Upper lobe of left lung (tissue), 6 donors: ENCODE measurements at regions not wholly inside any gene's neighbourhood (a gene's known extent, or its start where the extent isn't known, plus 50 kb on each side); places are given as distances from the start of the nearest gene placed in this dataset.

ENCODE experiments used
- ATAC-seq, 2 donors: fragments of 200-7000 bp; cut with Tn5 transposase; one replicate each; pipeline ENCODE4 v1.9.1; 2022; ENCODE audit warnings: mild to moderate bottlenecking in 2 of 2, moderate library complexity in 2 of 2; ENCODE audit not compliant: low FRiP score in 2 of 2
- DNase-seq, 2 donors: peaks; one replicate each; pipeline ENCODE4 v3.0.0-alpha.2; 2019 to 2020
- H3K27ac ChIP-seq, 4 donors: fragments of 200-600 bp; sonication (generic); one replicate each; pipeline ENCODE4 v1.5.1; 2016 to 2019
- H3K27me3 ChIP-seq, 4 donors: fragments of 200-600 bp; sonication (generic); one replicate each; pipeline ENCODE4 v1.5.1; 2017 to 2019
- H3K36me3 ChIP-seq, 4 donors: fragments of 200-600 bp; sonication (generic); one replicate each; pipeline ENCODE4 v1.5.1; 2016 to 2019
- H3K4me1 ChIP-seq, 4 donors: fragments of 200-600 bp; sonication (generic); one replicate each; pipeline ENCODE4 v1.5.1; 2018 to 2019
- H3K4me3 ChIP-seq, 4 donors: fragments of 200-600 bp; sonication (generic); one replicate each; pipeline ENCODE4 v1.5.1; 2017 to 2019; ENCODE audit warnings: mild to moderate bottlenecking in 2 of 4, moderate library complexity in 1 of 4
- H3K9me3 ChIP-seq, 4 donors: fragments of 200-600 bp; sonication (generic); one replicate each; pipeline ENCODE4 v1.5.1; 2018 to 2019
- EP300 ChIP-seq, 4 donors: sonication (generic); formaldehyde crosslinking; IDR thresholded peaks; one replicate each; pipeline ENCODE4 v1.5.1; 2017; ENCODE audit warnings: antibody characterized with exemption in 4 of 4, control low read depth in 2 of 4
- POLR2A ChIP-seq, 4 donors: fragments of 450-650 bp; IDR thresholded peaks; one replicate each; pipeline ENCODE4 v1.5.1; 2016 to 2017; ENCODE audit warnings: antibody characterized with exemption in 4 of 4, mild to moderate bottlenecking in 2 of 4
- POLR2AphosphoS5 ChIP-seq, 2 donors: sonication (generic); formaldehyde crosslinking; IDR thresholded peaks; one replicate each; pipeline ENCODE4 v1.5.1; 2017; ENCODE audit warnings: antibody characterized with exemption in 2 of 2
- WGBS, 2 donors: methylation state at CpG; one replicate each; pipeline ENCODE4 v1.1.5; 2017 to 2018; 5-methylcytosine and 5-hydroxymethylcytosine counted together
- TF ChIP-seq, protein P1 (sequence below), 6 experiments: fragments of 450-650 bp in 4 of 6; fragments of 200-600 bp in 2 of 6; sonication (generic) in 2 of 6; IDR thresholded peaks; one replicate each; pipeline ENCODE4 v1.5.1; 2016 to 2019; ENCODE audit warnings: antibody characterized with exemption in 6 of 6
- donor health status: DM: no; HTN: no; CAD: no; lungs with moderate emphysema.
- donor health status: DM: no; HTN: yes; CAD: no; lungs with severe emphysema.

GRCh38 chr4:156643826-156644225 is 327.8 kb downstream of the PDGFC start:
- DNase-seq (no peak), ATAC-seq (no peak)
- no peaks in the 10 kb centered on the region for H3K9me3 ChIP-seq
- H3K4me1 ChIP-seq: no peaks in the 10 kb centered on the region
- no peak overlapping the region for H3K4me3 ChIP-seq
- TF ChIP-seq POLR2A (IDR thresholded peaks at IDR 0.05) (no peak), EP300 (IDR thresholded peaks at IDR 0.05) (no peak), POLR2AphosphoS5 (IDR thresholded peaks at IDR 0.05) (no peak)
- TF ChIP-seq, protein P1, sequence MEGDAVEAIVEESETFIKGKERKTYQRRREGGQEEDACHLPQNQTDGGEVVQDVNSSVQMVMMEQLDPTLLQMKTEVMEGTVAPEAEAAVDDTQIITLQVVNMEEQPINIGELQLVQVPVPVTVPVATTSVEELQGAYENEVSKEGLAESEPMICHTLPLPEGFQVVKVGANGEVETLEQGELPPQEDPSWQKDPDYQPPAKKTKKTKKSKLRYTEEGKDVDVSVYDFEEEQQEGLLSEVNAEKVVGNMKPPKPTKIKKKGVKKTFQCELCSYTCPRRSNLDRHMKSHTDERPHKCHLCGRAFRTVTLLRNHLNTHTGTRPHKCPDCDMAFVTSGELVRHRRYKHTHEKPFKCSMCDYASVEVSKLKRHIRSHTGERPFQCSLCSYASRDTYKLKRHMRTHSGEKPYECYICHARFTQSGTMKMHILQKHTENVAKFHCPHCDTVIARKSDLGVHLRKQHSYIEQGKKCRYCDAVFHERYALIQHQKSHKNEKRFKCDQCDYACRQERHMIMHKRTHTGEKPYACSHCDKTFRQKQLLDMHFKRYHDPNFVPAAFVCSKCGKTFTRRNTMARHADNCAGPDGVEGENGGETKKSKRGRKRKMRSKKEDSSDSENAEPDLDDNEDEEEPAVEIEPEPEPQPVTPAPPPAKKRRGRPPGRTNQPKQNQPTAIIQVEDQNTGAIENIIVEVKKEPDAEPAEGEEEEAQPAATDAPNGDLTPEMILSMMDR (IDR thresholded peaks at IDR 0.05): no peak
- H3K36me3 ChIP-seq: no peaks in the 10 kb centered on the region
- H3K27ac ChIP-seq: no peak overlapping the region
- no peaks in the 10 kb centered on the region for H3K27me3 ChIP-seq

- Histone ChIP-seq H3K27ac (no peak overlapping the region), H3K36me3 (no peaks in the 10 kb centered on the region), H3K4me3 (no peak overlapping the region), H3K4me1 (no peaks in the 10 kb centered on the region), H3K27me3 (no peaks in the 10 kb centered on the region), H3K9me3 (no peaks in the 10 kb centered on the region)
- ATAC-seq (no peak), DNase-seq (no peak)
- no peak for TF ChIP-seq POLR2AphosphoS5 (IDR thresholded peaks at IDR 0.05)
- TF ChIP-seq EP300 (IDR thresholded peaks at IDR 0.05): no peak
- TF ChIP-seq, protein P1 (IDR thresholded peaks at IDR 0.05): no peak
- no peak for TF ChIP-seq POLR2A (IDR thresholded peaks at IDR 0.05)
- WGBS, 2 donors: 82 to 93% methylated on average over 2 to 3 of the region's 3 CpGs
These were observed 329.4 kb downstream of the PDGFC start for GRCh38 chr4:156642161-156642560.

GRCh38 chr4:156638925-156639605 is 332.5 kb downstream of the PDGFC start:
- H3K4me3 ChIP-seq: no peak overlapping the region
- H3K4me1 ChIP-seq: no peaks in the 10 kb centered on the region
- H3K9me3 ChIP-seq: no peaks in the 10 kb centered on the region
- 54 to 68% methylated on average over 4 of the region's 4 CpGs for WGBS, 2 donors
- TF ChIP-seq, protein P1 (IDR thresholded peaks at IDR 0.05): no peak
- no peak for TF ChIP-seq POLR2A (IDR thresholded peaks at IDR 0.05)
- TF ChIP-seq POLR2AphosphoS5 (IDR thresholded peaks at IDR 0.05): no peak
- no peak for TF ChIP-seq EP300 (IDR thresholded peaks at IDR 0.05)
- ATAC-seq (no peak), DNase-seq (no peak)
- H3K27ac ChIP-seq: no peak overlapping the region
- no peaks in the 10 kb centered on the region for H3K36me3 ChIP-seq
- no peaks in the 10 kb centered on the region for H3K27me3 ChIP-seq

- DNase-seq (no peak), ATAC-seq (no peak)
- H3K36me3 ChIP-seq: no peaks in the 10 kb centered on the region
- WGBS, 2 donors: 47% methylated on average over 5 of the region's 5 CpGs
- no peak overlapping the region for H3K27ac ChIP-seq
- H3K27me3 ChIP-seq: no peaks in the 10 kb centered on the region
- no peaks in the 10 kb centered on the region for H3K9me3 ChIP-seq
- no peak overlapping the region for H3K4me3 ChIP-seq
- TF ChIP-seq, protein P1 (IDR thresholded peaks at IDR 0.05): no peak
- TF ChIP-seq POLR2AphosphoS5 (IDR thresholded peaks at IDR 0.05): no peak
- no peak for TF ChIP-seq POLR2A (IDR thresholded peaks at IDR 0.05)
- no peak for TF ChIP-seq EP300 (IDR thresholded peaks at IDR 0.05)
- no peaks in the 10 kb centered on the region for H3K4me1 ChIP-seq
These were observed 333.3 kb downstream of the PDGFC start for GRCh38 chr4:156638334-156638733.

DNA sequence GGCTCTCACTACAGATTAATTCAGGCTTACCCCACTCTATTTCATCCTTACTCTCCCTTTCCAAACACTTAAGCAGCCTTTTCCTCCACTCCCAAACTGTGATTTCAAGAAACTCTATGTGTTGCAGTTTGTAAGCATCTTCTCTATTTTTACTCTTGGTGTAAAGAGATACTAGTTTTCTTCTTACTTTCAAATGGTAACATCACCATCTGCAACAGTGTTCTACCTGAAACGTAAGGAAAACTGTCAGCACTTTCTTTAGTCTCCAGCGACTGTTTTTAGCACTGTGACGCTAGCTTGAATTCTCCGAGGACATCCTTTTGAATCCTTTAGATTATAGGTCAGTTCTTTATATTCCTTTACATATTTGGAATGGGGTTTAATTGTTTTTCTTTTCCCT is 335.2 kb downstream of the PDGFC start:
- DNase-seq (no peak), ATAC-seq (no peak)
- WGBS, 2 donors: 91 to 95% methylated on average over 4 of the region's 4 CpGs
- no peaks in the 10 kb centered on the region for H3K4me1 ChIP-seq
- H3K9me3 ChIP-seq: no peaks in the 10 kb centered on the region
- no peaks in the 10 kb centered on the region for H3K27me3 ChIP-seq
- H3K27ac ChIP-seq: no peak overlapping the region
- H3K36me3 ChIP-seq: no peaks in the 10 kb centered on the region
- no peak overlapping the region for H3K4me3 ChIP-seq
- TF ChIP-seq POLR2AphosphoS5 (IDR thresholded peaks at IDR 0.05): no peak
- TF ChIP-seq, protein P1 (IDR thresholded peaks at IDR 0.05): no peak
- no peak for TF ChIP-seq POLR2A (IDR thresholded peaks at IDR 0.05)
- no peak for TF ChIP-seq EP300 (IDR thresholded peaks at IDR 0.05)
